ENCODE measurements at regions not wholly inside any gene's neighbourhood (a gene's known extent, or its start where the extent isn't known, plus 50 kb on each side); places are given as distances from the start of the nearest gene placed in this dataset.

DNA sequence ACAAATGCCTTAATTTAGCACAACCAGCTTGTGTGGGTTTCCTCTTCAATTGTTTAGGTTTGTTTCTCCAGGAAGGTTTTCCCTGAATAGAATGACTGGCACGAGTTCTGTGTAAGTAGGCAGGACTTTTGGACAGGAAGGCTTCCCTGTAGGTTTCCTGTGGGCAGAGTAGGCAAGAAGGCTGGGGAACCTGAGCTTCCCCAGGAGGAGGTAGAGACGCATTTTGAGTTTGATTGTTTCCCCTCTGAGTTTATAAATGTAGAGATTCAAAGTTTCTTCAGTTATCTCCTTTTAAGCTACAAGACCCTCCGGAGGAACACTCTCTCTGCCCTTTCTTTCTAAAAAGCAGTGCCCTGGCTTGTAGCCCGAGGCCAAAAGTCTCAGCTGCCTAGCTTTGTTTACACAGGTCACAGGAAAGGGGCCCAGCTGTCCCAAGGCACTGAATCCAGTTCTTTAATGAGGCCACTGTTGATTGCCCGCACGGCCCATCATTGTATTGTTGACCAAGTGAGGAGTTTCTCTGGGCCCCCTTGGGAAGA, 66.6 kb upstream of the RDX start:
- Histone ChIP-seq H3K27me3 (ENCODE audit: control insufficient read depth, insufficient read depth, low read length) (no peaks in the 10 kb centered on the region), H3K4me3 (ENCODE audit: low read depth, low read length) (no peak overlapping the region), H3K36me3 (ENCODE audit: control insufficient read depth, insufficient read depth, low read length) (no peaks in the 10 kb centered on the region)
- TF ChIP-seq, protein P1, sequence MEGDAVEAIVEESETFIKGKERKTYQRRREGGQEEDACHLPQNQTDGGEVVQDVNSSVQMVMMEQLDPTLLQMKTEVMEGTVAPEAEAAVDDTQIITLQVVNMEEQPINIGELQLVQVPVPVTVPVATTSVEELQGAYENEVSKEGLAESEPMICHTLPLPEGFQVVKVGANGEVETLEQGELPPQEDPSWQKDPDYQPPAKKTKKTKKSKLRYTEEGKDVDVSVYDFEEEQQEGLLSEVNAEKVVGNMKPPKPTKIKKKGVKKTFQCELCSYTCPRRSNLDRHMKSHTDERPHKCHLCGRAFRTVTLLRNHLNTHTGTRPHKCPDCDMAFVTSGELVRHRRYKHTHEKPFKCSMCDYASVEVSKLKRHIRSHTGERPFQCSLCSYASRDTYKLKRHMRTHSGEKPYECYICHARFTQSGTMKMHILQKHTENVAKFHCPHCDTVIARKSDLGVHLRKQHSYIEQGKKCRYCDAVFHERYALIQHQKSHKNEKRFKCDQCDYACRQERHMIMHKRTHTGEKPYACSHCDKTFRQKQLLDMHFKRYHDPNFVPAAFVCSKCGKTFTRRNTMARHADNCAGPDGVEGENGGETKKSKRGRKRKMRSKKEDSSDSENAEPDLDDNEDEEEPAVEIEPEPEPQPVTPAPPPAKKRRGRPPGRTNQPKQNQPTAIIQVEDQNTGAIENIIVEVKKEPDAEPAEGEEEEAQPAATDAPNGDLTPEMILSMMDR (IDR thresholded peaks at IDR 0.05; ENCODE audit: insufficient read depth, low read length, poor library complexity, severe bottlenecking) = no peak
- no peak for DNase-seq (ENCODE audit: low read depth)

DNA sequence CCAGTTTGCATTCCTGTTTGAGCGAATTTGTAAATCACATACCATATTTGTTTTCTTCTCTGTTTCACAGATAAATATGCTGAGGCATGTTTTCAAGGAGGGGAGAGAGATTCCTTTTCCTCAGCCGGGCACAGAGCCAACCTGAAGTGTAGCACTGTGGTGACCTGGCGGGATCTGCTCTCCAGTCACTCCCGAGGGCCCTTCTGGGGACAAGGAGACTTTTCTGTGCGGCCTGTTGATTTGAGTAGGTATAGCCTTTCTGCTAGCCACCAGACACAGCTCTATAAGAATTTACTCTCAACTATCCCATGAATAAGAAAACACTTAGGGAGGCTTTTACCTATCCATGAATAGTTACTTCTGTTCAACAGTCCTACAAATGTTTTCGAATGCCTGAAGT, 63.5 kb upstream of the FDX1 start:
- DNase-seq (ENCODE audit: low read depth) = no peak
- Histone ChIP-seq H3K4me3 (ENCODE audit: low read depth, low read length) (no peak overlapping the region), H3K27me3 (ENCODE audit: control insufficient read depth, insufficient read depth, low read length) (no peaks in the 10 kb centered on the region), H3K36me3 (ENCODE audit: control insufficient read depth, insufficient read depth, low read length) (no peaks in the 10 kb centered on the region)
- TF ChIP-seq, protein P1 (IDR thresholded peaks at IDR 0.05; ENCODE audit: insufficient read depth, low read length, poor library complexity, severe bottlenecking) = no peak

DNA sequence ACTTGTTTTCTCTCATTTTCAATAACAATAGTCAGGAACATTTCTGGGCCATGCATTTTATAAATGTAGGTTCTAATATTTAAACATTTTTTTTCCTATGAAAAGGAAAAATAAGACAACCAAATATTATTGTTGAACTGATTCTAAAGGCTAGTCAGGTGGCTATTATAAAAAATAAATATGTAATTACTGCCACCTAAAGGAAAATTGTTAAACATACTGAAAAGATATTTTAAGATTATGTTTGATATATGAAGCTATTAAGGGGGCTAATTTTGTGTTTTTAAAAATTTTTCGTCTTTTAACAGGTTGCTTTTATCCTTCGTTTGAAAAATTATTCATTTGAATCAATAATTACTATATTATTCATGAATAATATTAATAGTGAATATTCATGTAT, 62.2 kb upstream of the FDX1 start:
- Histone ChIP-seq H3K4me3 (ENCODE audit: low read depth, low read length) (no peak overlapping the region), H3K36me3 (ENCODE audit: control insufficient read depth, insufficient read depth, low read length) (no peaks in the 10 kb centered on the region), H3K27me3 (ENCODE audit: control insufficient read depth, insufficient read depth, low read length) (no peaks in the 10 kb centered on the region)
- TF ChIP-seq, protein P1 (IDR thresholded peaks at IDR 0.05; ENCODE audit: insufficient read depth, low read length, poor library complexity, severe bottlenecking) = no peak
- no peak for DNase-seq (ENCODE audit: low read depth)

DNA sequence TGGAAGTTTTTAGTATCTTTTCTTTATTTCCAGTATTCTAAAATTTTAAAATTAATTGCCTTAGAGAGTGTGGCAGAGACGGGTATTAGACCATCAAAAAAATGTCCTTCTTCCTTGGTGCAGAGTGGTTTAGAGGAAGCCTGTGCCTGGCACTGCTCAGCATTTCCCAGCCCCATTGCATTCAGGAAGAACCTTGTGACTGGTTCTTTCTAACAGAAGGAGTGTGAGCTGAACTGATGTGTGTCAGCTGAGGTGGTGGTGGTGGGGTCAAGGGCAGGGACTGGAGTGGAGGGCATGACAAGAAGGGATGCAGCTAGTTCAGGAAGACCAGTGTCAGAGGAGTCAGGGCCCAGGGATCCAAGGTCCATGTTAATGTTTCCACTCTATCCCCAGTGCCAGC, 58.7 kb upstream of the FDX1 start:
- DNase-seq (ENCODE audit: low read depth) = no peak
- Histone ChIP-seq H3K36me3 (ENCODE audit: control insufficient read depth, insufficient read depth, low read length) (no peaks in the 10 kb centered on the region), H3K27me3 (ENCODE audit: control insufficient read depth, insufficient read depth, low read length) (no peaks in the 10 kb centered on the region), H3K4me3 (ENCODE audit: low read depth, low read length) (no peak overlapping the region)
- TF ChIP-seq, protein P1 (IDR thresholded peaks at IDR 0.05; ENCODE audit: insufficient read depth, low read length, poor library complexity, severe bottlenecking) = no peak

DNA sequence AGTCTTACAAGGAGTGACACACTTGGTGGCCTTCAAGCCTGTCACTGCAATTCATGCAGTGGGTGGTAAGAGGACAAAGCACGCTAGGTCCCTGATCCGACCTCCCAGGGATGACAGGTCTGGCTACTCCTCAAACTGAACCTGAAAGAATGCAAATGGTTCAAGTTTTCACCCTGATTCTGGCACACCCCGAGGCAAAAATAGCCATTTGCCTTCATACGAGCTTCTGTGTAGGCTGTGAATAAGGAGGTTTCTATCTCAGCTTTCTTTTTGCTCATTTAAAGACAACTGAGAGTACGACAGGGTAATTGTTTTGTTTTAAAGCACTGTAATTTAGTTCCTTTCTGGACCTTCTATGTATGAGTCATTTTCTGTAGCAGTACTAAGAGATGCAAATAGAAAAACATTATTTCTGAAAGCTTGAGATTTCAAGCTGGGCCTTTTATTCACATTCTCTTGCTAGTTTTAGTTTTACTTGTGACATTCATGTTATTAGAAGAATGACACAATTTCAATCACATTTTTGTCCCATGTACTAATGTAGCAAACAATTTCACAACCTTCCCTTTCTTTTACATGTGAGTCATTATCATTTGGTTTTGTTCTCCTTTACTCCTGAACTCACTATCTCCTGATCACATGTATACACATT, 56.6 kb upstream of the FDX1 start:
- TF ChIP-seq, protein P1 (IDR thresholded peaks at IDR 0.05; ENCODE audit: insufficient read depth, low read length, poor library complexity, severe bottlenecking) = no peak
- H3K4me3 ChIP-seq (ENCODE audit: low read depth, low read length) = no peak overlapping the region
- no peaks in the 10 kb centered on the region for H3K27me3 ChIP-seq (ENCODE audit: control insufficient read depth, insufficient read depth, low read length)
- no peak for DNase-seq (ENCODE audit: low read depth)
- H3K36me3 ChIP-seq (ENCODE audit: control insufficient read depth, insufficient read depth, low read length) = no peaks in the 10 kb centered on the region

DNA sequence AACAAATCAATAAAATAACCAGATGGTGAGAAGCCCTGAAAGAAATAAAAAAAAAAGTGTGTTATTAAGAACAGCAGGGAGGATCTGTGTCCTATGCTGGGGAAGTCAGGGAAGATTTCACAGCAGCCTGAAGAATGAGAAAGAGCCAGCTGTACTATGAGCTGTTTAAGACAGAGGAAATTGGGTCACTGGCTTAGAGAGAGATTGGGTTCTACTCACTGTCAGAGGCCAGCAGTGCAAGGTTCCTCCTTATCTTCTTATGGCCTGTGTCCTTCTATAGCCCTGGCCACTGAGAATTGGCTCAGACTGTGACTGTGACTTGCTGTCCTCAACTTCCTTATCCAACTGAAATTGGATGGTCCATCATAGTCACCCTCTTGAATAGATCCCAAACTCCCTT, 54.8 kb upstream of the FDX1 start:
- DNase-seq (ENCODE audit: low read depth) = no peak
- H3K36me3 ChIP-seq (ENCODE audit: control insufficient read depth, insufficient read depth, low read length) = no peaks in the 10 kb centered on the region
- no peak overlapping the region for H3K4me3 ChIP-seq (ENCODE audit: low read depth, low read length)
- H3K27me3 ChIP-seq (ENCODE audit: control insufficient read depth, insufficient read depth, low read length) = no peaks in the 10 kb centered on the region
- TF ChIP-seq, protein P1 (IDR thresholded peaks at IDR 0.05; ENCODE audit: insufficient read depth, low read length, poor library complexity, severe bottlenecking) = no peak
